AG04449 (cell line): ENCODE measurements at regions not wholly inside any gene's neighbourhood (a gene's known extent, or its start where the extent isn't known, plus 50 kb on each side); places are given as distances from the start of the nearest gene placed in this dataset.
"Not testable (repeated sequence)": the region's sequence is repeated elsewhere in the genome, so short reads cannot be mapped to it uniquely, and the experiment has no call there.

Experiments used
- CTCF ChIA-PET: fragments of 350-600 bp; formaldehyde crosslinking; extraction: SDS; loops from one replicate; lab custom pipeline; 2021; ENCODE audit warnings: antibody characterized with exemption; lab: Yijun Ruan, JAX
- POLR2A ChIA-PET: fragments of 400-600, 350-600 bp; formaldehyde crosslinking; extraction: SDS; loops from one replicate; lab custom pipeline; 2020; ENCODE audit warnings: antibody characterized with exemption, inconsistent platforms; lab: Yijun Ruan, JAX
- DNase-seq: peaks from one replicate; pipeline ENCODE4 v3.0.0-alpha.2; 2010; ENCODE audit warnings: low read depth, low spot score
- H3K4me3 ChIP-seq: 2 replicates; pipeline ENCODE4 v1.5.1; 2011; ENCODE audit warnings: low read depth, mild to moderate bottlenecking, control low read depth, low read length
- TF ChIP-seq, protein P1 (sequence below): IDR thresholded peaks from one replicate; pipeline ENCODE4 v1.5.1; 2011; ENCODE audit warnings: mild to moderate bottlenecking, moderate library complexity, low read length, control low read depth, inconsistent platforms; ENCODE audit not compliant: insufficient read depth; ENCODE audit errors: missing control alignments

DNA sequence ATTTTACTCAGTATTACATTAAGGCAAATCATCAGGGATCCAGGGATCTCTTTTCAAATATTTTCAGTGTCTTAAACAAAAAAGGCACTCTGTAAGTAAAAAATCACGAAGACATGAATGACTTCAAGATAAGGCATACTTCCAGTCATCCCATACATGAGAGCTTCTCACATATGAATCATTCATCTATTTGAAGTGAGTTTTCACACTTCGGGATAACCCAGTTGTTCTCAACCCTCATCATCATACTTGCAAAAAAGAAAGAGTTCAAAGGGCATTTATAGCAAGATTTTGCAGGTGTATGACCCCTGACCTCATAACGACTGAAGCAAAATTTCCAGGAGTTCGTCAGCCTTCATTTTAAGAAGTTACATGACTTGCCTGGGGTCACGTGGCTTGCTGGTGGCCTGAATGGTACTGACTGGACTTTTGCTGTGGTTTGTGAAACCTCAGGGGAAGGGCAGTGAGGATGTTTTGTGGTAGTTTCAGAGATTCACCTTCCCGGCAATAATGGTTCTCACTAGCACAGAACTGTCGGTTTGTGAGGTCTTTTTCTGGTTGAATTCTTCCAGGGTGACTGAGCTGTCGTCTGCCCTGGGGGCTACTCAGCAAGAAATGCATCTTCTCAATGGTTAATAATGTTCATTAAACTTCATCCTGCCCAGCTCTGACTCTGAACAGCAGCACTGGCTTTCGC is 115.8 kb upstream of the SHISA3 start:
- ChIA-PET CTCF (interaction anchor here (0.7 to 6.7 kb wide), 5 partner anchors 18 to 242 kb away, joined by 3 to 70 read pairs (median 3); no protein-coding TSS in a partner anchor), POLR2A (no interaction called here)
- H3K4me3 ChIP-seq, result no peak overlapping the region
- DNase-seq, result no peak
- TF ChIP-seq, protein P1, sequence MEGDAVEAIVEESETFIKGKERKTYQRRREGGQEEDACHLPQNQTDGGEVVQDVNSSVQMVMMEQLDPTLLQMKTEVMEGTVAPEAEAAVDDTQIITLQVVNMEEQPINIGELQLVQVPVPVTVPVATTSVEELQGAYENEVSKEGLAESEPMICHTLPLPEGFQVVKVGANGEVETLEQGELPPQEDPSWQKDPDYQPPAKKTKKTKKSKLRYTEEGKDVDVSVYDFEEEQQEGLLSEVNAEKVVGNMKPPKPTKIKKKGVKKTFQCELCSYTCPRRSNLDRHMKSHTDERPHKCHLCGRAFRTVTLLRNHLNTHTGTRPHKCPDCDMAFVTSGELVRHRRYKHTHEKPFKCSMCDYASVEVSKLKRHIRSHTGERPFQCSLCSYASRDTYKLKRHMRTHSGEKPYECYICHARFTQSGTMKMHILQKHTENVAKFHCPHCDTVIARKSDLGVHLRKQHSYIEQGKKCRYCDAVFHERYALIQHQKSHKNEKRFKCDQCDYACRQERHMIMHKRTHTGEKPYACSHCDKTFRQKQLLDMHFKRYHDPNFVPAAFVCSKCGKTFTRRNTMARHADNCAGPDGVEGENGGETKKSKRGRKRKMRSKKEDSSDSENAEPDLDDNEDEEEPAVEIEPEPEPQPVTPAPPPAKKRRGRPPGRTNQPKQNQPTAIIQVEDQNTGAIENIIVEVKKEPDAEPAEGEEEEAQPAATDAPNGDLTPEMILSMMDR, result no peak

DNA sequence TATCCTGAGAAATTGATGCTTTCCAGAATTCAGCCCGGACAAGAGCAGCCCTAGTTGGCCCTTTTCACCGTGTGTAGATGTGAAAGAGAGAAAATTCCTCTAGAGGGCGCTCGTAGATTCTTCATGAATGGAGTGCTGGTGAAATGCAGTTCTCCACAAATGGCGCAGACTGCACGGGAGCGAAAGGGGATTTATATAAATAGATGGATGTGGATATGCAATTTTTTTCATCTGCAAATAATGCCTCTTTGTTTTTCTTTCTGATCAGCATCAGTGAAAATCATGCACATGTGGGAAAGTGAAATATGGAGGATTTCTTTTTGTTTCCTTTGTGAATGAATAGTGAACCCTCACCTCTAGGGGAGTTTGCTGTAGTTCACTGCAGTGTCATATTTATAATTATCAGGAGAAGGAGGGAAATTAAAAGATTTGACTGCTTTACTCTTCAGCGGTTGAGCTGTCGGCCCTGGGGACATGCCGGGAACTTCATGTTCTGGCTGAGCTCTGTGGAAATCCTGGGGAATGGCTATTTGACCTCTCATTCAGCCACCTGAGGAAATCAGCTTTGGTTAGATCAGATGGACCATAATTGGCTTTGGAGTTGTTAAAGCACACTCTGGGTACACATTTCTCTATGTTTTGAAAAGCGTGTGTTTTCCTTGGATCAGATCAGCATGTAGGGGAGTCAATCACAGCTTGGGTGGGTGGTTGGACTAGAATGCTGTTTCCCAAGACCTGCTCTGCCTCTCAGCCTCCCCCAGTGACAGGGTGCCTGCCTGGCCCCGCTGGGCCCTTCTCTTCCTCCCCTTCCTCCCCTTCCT is 115.0 kb upstream of the SHISA3 start:
- ChIA-PET CTCF (interaction anchor here (0.7 to 6.7 kb wide), 6 partner anchors 17 to 241 kb away, joined by 3 to 70 read pairs (median 3); no protein-coding TSS in a partner anchor), POLR2A (no interaction called here)
- H3K4me3 ChIP-seq, result no peak overlapping the region
- TF ChIP-seq, protein P1, result peak; percentile 37
- DNase-seq, result peak; percentile 3

DNA sequence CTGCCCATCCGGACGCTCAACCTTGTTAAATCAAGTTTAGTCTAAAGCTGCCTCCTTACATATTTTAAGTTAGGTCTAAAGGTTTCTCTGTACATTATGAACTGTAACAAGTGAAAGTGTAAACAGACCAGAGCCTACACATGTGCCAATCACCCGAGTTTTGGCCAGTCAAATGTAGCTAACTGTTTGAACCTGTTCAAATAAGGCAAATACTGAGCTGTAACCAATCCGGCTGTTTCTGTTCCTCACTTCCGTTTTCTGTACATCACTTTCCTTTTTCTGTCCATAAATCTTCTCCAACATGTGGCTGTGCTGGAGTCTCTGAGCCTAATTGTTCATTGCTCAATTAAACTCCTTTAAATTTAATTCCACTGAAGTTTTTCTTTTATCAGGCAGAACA is 113.3 kb upstream of the SHISA3 start:
- no peak for DNase-seq
- ChIA-PET POLR2A (no interaction called here), CTCF (interaction anchor here (6.7 kb wide), 1 partner anchor 235 kb away, joined by 70 read pairs; no protein-coding TSS in a partner anchor)
- TF ChIP-seq, protein P1, result no peak
- no peak overlapping the region for H3K4me3 ChIP-seq

DNA sequence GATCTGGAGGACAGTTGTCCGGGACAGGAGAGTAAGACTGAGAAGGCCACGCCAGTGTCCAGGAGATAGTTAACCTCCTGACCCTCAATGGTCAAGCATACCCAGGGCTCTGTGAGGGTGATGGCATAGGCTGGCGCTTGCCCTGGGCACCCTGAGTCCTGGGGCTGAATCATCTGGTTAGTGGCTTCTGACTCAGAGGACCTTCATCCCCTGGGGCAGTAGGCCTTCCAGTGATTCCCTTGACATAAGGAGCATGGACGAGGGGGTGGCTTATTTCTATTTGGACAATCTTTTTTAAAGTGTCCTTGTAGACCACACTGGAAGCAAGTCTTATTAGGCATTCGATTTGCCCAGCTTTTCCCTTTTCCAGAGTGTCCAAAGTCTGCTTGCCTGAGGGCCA is 108.4 kb upstream of the SHISA3 start:
- H3K4me3 ChIP-seq, DNase-seq, POLR2A ChIA-PET, CTCF ChIA-PET: not testable (repeated sequence)

DNA sequence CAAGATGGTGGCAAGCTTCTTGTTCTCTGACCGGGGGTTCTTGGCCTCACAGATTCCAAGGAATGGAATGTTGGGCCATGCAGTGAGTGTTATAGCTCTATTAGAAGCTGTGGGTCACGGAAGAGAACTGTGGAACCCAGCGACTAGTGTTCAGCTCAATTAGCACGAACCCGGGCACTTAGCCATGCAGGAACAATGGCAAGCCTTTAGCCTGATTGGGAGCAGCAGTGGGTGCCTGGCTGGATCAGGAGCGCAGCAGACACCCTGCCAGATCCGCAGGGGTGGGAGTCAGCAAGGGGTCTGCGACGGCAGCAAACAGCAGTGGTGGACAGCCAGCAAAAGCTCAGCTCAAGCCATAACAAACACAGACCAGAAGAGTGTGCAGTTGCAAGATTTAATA is 105.1 kb upstream of the SHISA3 start:
- DNase-seq, POLR2A ChIA-PET, H3K4me3 ChIP-seq, CTCF ChIA-PET: not testable (repeated sequence)

DNA sequence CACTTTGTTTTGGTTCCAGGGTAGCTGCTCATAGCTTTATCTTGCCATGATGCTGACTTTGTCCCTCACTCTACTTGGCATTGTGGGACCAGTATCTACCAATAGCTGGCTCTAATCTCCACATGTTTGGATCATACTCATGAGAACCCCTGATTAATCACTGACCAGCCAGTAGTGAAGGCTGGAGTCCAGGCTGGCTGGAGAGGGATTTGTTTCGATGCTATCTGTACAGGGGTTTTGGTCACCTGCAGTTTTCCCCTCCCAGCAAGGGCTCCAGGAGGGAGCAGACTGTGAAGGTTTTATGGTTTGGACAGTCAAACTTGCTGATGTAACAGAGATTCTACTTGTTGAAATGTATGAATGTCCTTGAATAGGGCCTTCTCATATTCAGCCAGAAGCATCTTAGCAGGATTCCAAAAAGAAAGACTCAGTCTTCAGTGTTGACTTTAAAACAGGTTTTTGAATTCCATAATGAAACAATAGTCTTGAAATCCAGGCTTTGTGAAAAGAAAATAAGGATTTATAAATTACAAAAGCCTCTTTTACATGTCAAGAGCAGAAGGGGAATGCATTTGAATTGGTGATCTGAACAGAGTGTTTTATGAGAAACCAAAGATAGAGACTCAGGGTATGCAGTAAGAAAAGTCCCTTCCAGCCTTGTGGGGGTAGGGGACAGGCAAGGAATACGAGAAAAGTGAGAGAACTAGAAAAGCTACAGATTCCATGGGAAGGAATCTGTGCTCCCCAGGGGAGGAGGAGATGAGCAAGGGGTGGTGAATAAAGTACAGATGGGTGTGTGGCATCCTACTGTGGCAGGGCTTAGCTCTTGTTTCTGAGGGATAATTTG is 103.1 kb upstream of the SHISA3 start:
- TF ChIP-seq, protein P1, result no peak
- ChIA-PET POLR2A (no interaction called here), CTCF (no interaction called here)
- no peak for DNase-seq
- H3K4me3 ChIP-seq, result no peak overlapping the region
